ENCODE measurements at regions not wholly inside any gene's neighbourhood (a gene's known extent, or its start where the extent isn't known, plus 50 kb on each side); places are given as distances from the start of the nearest gene placed in this dataset.
A peak's percentile ranks its signal among the peaks of the same experiment; 100 is the strongest.

GRCh38 chrY:15162211-15162610 is 637.9 kb downstream of the NLGN4Y start:
- DNase-seq = no peak

- no peak for DNase-seq
Measured at GRCh38 chrY:15179890-15180289, 655.6 kb downstream of the NLGN4Y start.

- DNase-seq = no peak
Measured at GRCh38 chrY:15229056-15229455, 704.7 kb downstream of the NLGN4Y start.

GRCh38 chrY:15239596-15240132 is 715.3 kb downstream of the NLGN4Y start:
- DNase-seq = no peak

- no peak for DNase-seq
Measured at GRCh38 chrY:15259286-15259685, 735.0 kb downstream of the NLGN4Y start.

- no peak for DNase-seq
Measured at GRCh38 chrY:15286572-15286971, 762.2 kb downstream of the NLGN4Y start.

- no peak for DNase-seq
Measured at GRCh38 chrY:15289821-15290220, 765.5 kb downstream of the NLGN4Y start.

- no peak for DNase-seq
Measured at GRCh38 chrY:15292881-15293280, 768.6 kb downstream of the NLGN4Y start.

- DNase-seq = no peak
Measured at GRCh38 chrY:15301879-15302278, 777.5 kb downstream of the NLGN4Y start.

- DNase-seq = no peak
Measured at GRCh38 chrY:15312166-15312565, 787.8 kb downstream of the NLGN4Y start.

GRCh38 chrY:15324189-15324588 is 799.9 kb downstream of the NLGN4Y start:
- no peak for DNase-seq

GRCh38 chrY:15325201-15325600 is 800.9 kb downstream of the NLGN4Y start:
- no peak for DNase-seq

GRCh38 chrY:15326673-15327072 is 802.3 kb downstream of the NLGN4Y start:
- no peak for DNase-seq

- no peak for DNase-seq
Measured at GRCh38 chrY:15328848-15329247, 804.5 kb downstream of the NLGN4Y start.

- no peak for DNase-seq
Measured at GRCh38 chrY:15343522-15343921, 819.2 kb downstream of the NLGN4Y start.

- DNase-seq = no peak
Measured at GRCh38 chrY:15345471-15346155, 821.3 kb downstream of the NLGN4Y start.

GRCh38 chrY:15349351-15349750 is 825.0 kb downstream of the NLGN4Y start:
- DNase-seq = no peak

- DNase-seq = peak; percentile 6
Measured at GRCh38 chrY:15355321-15355720, 831.0 kb downstream of the NLGN4Y start.

- DNase-seq = no peak
Measured at GRCh38 chrY:15360471-15360870, 836.1 kb downstream of the NLGN4Y start.

- DNase-seq = no peak
Measured at GRCh38 chrY:15364996-15365395, 840.7 kb downstream of the NLGN4Y start.

GRCh38 chrY:15368786-15369185 is 844.5 kb downstream of the NLGN4Y start:
- no peak for DNase-seq

- DNase-seq = no peak
Measured at GRCh38 chrY:15385178-15385577, 860.8 kb downstream of the NLGN4Y start.

GRCh38 chrY:15397556-15398280 is 873.4 kb downstream of the NLGN4Y start:
- DNase-seq = no peak

GRCh38 chrY:15402451-15402850 is 878.1 kb downstream of the NLGN4Y start:
- DNase-seq = no peak

Measured in CD4-positive, alpha-beta T cell treated with Interleukin-10 for 1 hour (primary cell).